ENCODE measurements at regions not wholly inside any gene's neighbourhood (a gene's known extent, or its start where the extent isn't known, plus 50 kb on each side); places are given as distances from the start of the nearest gene placed in this dataset.

GRCh38 chr12:45675534-45675933 is 54.0 kb upstream of the ARID2 start:
- Histone ChIP-seq H3K4me3 (ENCODE audit: low read depth, low read length, poor library complexity, severe bottlenecking) (no peak overlapping the region), H3K79me2 (ENCODE audit: insufficient read depth, low read length) (no peaks in the 10 kb centered on the region), H3K27ac (ENCODE audit: low read depth, low read length, poor library complexity, severe bottlenecking) (no peak overlapping the region), H3K27me3 (ENCODE audit: insufficient read depth, low read length) (no peaks in the 10 kb centered on the region), H4K20me1 (ENCODE audit: insufficient read depth, low read length) (no peaks in the 10 kb centered on the region), H3K9ac (ENCODE audit: low read length) (no peak overlapping the region), H3F3A (ENCODE audit: insufficient read depth, low read length) (no peaks in the 10 kb centered on the region), H3K9me3 (ENCODE audit: low read length) (no peaks in the 10 kb centered on the region), H3K36me3 (ENCODE audit: insufficient read depth, low read length) (no peaks in the 10 kb centered on the region), H3K4me2 (ENCODE audit: low read length) (no peak overlapping the region), H3K9me2 (ENCODE audit: low read depth, low read length) (no peaks in the 10 kb centered on the region), H2AFZ (ENCODE audit: low read length) (no peak overlapping the region), H3K4me1 (ENCODE audit: insufficient read depth, low read length, severe bottlenecking) (no peaks in the 10 kb centered on the region)
- TF ChIP-seq EZH2 (IDR thresholded peaks at IDR 0.05; ENCODE audit: borderline replicate concordance, low read length), result no peak
- TF ChIP-seq, protein P1, sequence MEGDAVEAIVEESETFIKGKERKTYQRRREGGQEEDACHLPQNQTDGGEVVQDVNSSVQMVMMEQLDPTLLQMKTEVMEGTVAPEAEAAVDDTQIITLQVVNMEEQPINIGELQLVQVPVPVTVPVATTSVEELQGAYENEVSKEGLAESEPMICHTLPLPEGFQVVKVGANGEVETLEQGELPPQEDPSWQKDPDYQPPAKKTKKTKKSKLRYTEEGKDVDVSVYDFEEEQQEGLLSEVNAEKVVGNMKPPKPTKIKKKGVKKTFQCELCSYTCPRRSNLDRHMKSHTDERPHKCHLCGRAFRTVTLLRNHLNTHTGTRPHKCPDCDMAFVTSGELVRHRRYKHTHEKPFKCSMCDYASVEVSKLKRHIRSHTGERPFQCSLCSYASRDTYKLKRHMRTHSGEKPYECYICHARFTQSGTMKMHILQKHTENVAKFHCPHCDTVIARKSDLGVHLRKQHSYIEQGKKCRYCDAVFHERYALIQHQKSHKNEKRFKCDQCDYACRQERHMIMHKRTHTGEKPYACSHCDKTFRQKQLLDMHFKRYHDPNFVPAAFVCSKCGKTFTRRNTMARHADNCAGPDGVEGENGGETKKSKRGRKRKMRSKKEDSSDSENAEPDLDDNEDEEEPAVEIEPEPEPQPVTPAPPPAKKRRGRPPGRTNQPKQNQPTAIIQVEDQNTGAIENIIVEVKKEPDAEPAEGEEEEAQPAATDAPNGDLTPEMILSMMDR (IDR thresholded peaks at IDR 0.05; ENCODE audit: low read length), result no peak
